ENCODE measurements at regions not wholly inside any gene's neighbourhood (a gene's known extent, or its start where the extent isn't known, plus 50 kb on each side); places are given as distances from the start of the nearest gene placed in this dataset.

- DNase-seq: no peak
These were observed 153.6 kb upstream of the PLEKHA5 start for GRCh38 chr12:18975933-18976332.

- no peak for DNase-seq
These were observed 150.0 kb upstream of the PLEKHA5 start for GRCh38 chr12:18979401-18980126.

- no peak for DNase-seq
These were observed 147.8 kb upstream of the PLEKHA5 start for GRCh38 chr12:18981732-18982131.

GRCh38 chr12:18982226-18982949, 147.1 kb upstream of the PLEKHA5 start:
- no peak for DNase-seq

GRCh38 chr12:18983854-18984253, 145.7 kb upstream of the PLEKHA5 start:
- no peak for DNase-seq

GRCh38 chr12:18990856-18991255, 138.7 kb upstream of the PLEKHA5 start:
- DNase-seq: no peak

- no peak for DNase-seq
These were observed 137.2 kb upstream of the PLEKHA5 start for GRCh38 chr12:18992336-18992735.

- DNase-seq: no peak
These were observed 130.9 kb upstream of the PLEKHA5 start for GRCh38 chr12:18998343-18999261.

GRCh38 chr12:19000836-19001235, 128.7 kb upstream of the PLEKHA5 start:
- DNase-seq: no peak

- no peak for DNase-seq
These were observed 127.3 kb upstream of the PLEKHA5 start for GRCh38 chr12:19002216-19002615.

GRCh38 chr12:19003141-19003540, 126.4 kb upstream of the PLEKHA5 start:
- DNase-seq: no peak

- DNase-seq: no peak
These were observed 125.4 kb upstream of the PLEKHA5 start for GRCh38 chr12:19003987-19004619.

- no peak for DNase-seq
These were observed 124.2 kb upstream of the PLEKHA5 start for GRCh38 chr12:19005257-19005801.

- no peak for DNase-seq
These were observed 122.9 kb upstream of the PLEKHA5 start for GRCh38 chr12:19006626-19007137.

- DNase-seq: no peak
These were observed 121.4 kb upstream of the PLEKHA5 start for GRCh38 chr12:19008102-19008501.

- DNase-seq: no peak
These were observed 119.4 kb upstream of the PLEKHA5 start for GRCh38 chr12:19010087-19010486.

GRCh38 chr12:19010726-19011125, 118.8 kb upstream of the PLEKHA5 start:
- no peak for DNase-seq

- DNase-seq: no peak
These were observed 116.6 kb upstream of the PLEKHA5 start for GRCh38 chr12:19012965-19013364.

- no peak for DNase-seq
These were observed 115.3 kb upstream of the PLEKHA5 start for GRCh38 chr12:19014240-19014639.

- DNase-seq: no peak
These were observed 114.2 kb upstream of the PLEKHA5 start for GRCh38 chr12:19015285-19015684.

- DNase-seq: no peak
These were observed 111.1 kb upstream of the PLEKHA5 start for GRCh38 chr12:19018302-19018970.

- no peak for DNase-seq
These were observed 108.3 kb upstream of the PLEKHA5 start for GRCh38 chr12:19021240-19021639.
